NCI-H2029 treated with DMSO at 0.1 percent for 48 hours (cell line): ENCODE measurements at regions not wholly inside any gene's neighbourhood (a gene's known extent, or its start where the extent isn't known, plus 50 kb on each side); places are given as distances from the start of the nearest gene placed in this dataset.
A peak's percentile ranks its signal among the peaks of the same experiment; 100 is the strongest.
"Not testable (repeated sequence)": the region's sequence is repeated elsewhere in the genome, so short reads cannot be mapped to it uniquely, and the experiment has no call there.

Experiments
- DNase-seq: peaks from one replicate; lab custom pipeline; 2025; lab: John Stamatoyannopoulos, UW

DNA sequence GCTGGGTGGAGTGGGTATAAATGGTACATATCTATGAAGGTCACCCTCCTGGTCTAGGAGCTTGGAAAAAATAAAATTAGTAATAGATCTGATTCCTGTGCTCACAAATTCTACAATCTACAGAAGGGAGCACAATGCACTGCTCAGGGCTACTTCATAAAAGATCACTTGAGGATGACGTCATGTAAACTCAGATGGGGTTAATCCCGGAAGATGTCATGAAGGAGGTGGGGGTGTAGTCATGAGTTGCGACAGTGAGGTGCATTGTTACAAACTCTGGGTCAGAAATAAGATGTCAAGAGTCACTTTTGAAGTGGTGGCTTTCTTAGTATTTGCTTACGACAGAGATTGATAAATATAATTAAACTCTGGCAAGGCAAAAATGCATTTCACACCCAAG, 68.2 kb downstream of the LHX9 start:
- DNase-seq: no peak

DNA sequence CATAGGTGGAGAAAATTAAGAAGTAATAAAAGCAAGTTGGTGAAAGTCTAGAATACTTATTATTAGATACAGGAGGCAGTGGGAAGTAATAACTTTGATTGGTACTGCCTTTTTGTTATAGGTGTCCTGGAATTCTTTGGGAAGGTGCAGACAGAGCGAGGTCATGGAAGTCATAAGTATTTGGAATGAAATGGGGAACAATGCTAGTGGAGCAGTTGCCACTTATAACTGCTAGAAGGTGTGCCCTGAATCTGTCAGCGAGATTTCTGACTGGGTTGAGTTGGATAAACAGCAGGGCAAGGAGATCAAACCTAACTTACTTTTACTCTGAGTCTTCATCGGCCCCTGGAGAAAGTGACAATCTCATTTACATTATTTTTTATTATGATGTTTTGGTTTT, 69.6 kb downstream of the LHX9 start:
- no peak for DNase-seq

DNA sequence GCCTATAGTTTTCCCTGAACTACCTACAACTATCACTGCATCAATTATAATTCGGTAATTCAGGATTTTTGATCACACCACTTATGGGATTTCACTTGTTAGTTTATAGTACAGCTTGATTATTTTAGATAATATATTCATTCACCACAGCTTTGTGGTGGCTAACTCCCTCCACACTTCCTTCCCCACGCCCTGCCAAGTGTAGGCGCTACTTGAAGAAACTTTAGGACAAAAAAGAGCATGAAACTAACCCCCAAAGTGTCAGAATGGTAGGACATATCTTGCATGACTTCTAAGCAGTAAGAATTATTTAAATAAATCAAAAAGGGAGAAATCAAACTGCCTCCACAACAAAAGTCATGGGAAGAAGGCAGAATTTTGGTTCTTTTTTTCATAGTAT, 70.1 kb downstream of the LHX9 start:
- DNase-seq: no peak

DNA sequence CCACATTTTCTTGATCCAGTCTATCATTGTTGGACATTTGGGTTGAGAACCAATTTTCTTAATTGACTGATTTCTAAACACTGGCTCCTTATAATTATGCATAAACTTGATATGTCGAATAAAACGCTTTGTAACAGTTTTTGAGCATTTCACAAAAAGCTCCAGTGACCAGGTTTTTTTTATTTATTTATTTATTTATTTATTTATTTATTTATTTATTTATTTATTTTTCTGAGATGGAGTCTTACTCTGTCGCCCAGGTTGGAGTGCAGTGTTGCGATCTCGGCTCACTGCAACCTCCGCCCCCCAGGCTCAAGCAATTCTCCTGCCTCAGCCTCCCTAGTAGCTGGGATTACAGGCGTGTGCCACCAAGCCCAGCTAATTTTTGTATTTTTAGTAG, 71.4 kb downstream of the LHX9 start:
- not testable (repeated sequence) for DNase-seq

DNA sequence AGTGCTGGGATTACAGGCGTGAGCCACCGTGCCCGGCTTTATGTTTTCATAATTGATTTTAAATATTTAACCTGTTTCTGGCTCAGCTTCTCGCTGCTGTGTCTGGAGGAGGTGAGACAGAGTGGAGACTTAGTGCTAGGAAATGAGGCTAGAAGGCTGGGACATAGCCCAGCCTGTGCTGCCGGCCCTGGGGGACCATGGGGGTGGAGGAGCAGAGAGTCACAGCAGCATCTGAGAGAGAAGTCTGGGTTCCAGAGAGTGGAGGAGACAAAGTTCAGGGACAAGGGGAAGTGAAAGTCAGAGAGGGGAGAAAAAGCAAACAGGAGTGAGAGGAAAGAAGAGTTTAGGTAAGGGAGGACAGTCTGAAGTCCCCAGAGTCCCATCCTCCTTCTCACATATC, 71.9 kb downstream of the LHX9 start:
- DNase-seq: no peak

DNA sequence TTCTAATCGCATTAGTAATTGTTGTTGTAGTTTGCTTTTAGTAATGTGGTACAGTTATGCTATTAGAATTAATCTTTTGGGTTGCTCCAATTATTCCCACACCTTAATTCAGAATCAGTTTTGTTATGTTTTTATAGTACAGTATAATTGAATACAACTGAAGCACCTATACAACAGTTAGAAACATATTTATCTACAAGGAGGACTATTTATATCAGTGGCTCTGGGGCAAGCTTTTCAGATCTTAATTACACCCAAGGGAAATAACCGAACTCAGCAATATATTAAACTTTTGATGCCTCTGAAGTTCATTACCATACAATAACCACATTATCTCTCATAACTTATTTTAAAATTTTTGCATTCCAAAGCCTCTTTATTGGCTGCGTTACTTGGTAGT, 74.4 kb downstream of the LHX9 start:
- no peak for DNase-seq

DNA sequence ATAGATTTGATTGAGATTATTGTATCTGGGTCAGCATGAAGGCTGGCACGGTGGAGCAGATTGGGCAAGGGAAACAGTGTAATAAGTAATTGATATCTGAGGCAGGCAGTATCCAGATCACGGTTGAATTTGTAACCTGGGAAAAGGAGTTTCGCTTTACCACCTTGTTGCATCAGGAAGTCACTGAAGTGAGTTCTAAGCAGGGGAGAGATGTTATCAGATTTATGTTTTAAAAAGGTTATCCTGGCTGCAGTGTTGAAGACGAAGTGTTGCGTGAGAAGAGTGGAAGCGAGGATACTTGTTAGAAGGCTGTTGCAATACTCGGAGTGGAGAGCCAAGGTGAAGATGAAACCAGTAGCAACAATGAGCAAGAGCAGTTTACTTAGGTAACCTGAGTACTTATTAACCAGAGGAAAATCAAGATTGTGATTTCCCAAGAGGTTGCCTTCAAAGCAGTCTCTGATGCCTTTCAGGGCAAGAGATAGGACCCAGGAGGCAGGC, 77.8 kb downstream of the LHX9 start:
- peak; percentile 3 for DNase-seq

DNA sequence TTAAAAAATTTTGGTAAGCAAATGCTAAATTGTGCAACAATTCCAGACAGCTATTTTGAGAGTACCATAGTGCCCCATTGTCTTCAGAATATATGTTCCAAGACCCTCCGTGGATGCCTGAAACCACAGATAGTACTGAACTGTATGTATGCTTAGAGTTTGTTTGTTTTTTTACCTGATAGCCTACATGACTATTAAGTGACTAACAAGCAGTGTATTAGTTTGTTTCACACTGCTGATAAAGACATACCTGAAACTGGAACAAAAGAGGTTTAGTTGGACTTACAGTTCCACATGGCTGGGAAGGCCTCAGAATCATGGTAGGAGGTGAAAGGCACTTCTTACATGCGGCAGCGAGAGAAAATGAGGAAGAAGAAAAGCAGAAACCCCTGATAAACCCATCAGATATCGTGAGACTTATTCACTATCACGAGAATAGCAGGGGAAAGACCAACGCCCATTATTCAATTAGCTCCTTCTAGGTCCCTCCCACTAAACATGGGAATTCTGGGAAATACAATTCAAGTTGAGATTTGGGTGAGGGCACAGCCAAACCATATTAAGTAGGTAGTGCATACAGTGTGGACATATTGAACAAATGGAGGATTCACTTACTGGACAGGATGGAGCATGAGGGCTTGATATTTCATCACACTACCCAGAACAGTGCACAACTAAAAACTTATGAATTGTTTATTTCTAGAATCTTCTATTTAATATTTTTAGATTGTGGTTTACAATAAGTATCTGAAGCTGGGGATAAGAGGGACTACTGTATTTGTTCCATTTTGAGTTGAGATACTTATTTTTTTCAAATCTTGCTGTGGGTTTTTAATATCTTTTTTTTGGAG, 78.5 kb downstream of the LHX9 start:
- DNase-seq: no peak

DNA sequence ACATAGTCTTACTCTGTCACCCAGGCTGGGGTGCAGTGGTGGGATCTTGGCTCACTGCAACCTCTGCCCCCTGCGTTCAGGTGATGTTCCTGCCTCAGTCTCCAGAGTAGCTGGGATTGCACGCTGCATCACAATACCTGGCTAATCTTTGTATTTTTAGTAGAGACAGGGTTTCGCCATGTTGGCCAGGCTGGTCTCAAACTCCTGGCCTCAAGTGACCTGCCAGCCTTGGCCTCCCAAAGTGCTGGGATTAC, 79.0 kb downstream of the LHX9 start:
- not testable (repeated sequence) for DNase-seq

DNA sequence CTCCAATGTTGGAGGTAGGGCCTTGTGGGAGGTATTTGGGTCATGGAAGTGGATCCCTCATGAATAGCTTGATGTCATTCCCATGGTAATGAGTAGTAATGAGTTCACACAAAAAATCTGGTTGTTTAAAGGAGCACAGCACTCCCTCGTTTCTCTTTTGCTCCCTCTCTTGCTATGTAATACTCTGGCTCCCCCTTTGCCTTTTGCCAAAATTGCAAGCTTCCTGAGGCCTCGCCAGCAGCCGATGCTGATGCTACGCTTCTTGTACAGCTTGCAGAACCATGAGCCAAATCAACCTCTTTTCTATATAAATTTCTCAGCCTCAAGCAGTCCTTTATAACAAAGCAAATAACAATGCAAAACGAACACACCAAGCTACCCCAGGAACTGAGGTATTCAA, 80.9 kb downstream of the LHX9 start:
- DNase-seq: no peak

DNA sequence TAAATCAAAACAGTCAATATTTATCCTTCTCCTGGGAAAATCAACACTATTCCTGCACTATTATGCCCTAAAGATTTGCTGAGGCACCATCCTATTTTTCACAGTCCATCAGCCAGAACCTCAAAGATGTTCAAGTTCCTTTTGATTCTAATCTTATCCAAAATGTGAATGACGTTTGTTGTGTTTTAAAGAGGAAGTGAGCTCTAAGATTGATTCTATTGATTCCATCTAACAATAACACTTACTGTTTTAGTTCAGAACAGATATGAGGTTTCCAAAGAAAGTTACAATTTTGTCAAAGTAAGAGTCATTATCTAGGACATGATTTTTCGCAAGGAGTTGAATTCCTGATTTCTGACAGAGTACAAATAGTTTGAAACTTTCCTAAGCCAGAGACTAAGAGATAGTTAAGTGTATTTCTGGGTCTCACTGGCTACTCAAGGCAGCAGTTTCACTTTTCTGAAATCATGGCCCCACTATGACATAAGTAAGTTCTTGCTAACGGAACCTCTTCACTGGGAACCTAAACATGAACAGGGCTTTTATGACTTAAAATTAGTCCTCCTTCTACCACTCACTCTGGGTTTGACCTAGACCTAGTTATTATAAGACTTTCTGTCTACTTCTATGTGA, 84.7 kb downstream of the LHX9 start:
- DNase-seq: no peak

DNA sequence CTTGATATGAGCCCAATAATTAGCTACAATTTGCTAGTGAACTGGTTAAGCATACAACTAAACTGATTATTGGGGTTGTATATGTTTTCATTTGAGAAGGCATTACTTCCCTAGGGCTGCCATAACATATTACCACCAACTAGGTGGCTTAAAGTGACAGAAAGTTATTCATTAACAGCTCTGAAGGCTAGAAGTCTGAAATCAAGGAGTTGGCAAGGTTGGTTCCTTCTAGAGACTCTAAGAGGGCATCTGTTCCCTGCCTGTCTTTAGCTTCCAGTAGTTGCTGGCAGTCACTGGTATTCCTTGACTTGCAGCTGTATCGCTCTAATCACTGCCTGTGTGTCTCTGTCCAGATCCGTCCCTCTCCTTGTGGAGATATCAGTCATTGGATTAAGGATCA, 86.3 kb downstream of the LHX9 start:
- DNase-seq: no peak

DNA sequence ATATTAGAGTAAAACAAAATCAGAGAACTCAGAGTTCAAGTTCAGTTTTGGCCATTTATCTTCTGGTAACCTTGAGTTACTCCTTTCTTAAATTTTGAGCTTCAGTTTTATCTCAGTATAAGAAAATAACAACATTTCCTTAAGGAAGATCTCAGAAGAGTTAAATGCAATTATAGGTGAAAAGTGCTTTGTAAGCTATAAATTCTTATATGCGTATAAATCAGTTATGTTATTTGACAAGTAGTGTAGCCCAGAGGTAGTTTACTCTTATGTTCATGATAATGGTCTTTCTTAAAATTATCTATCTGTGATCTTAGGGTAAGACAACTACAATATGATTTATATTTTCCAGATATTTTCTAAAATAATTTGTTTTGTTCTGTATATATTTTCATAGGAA, 89.8 kb downstream of the LHX9 start:
- DNase-seq: no peak

DNA sequence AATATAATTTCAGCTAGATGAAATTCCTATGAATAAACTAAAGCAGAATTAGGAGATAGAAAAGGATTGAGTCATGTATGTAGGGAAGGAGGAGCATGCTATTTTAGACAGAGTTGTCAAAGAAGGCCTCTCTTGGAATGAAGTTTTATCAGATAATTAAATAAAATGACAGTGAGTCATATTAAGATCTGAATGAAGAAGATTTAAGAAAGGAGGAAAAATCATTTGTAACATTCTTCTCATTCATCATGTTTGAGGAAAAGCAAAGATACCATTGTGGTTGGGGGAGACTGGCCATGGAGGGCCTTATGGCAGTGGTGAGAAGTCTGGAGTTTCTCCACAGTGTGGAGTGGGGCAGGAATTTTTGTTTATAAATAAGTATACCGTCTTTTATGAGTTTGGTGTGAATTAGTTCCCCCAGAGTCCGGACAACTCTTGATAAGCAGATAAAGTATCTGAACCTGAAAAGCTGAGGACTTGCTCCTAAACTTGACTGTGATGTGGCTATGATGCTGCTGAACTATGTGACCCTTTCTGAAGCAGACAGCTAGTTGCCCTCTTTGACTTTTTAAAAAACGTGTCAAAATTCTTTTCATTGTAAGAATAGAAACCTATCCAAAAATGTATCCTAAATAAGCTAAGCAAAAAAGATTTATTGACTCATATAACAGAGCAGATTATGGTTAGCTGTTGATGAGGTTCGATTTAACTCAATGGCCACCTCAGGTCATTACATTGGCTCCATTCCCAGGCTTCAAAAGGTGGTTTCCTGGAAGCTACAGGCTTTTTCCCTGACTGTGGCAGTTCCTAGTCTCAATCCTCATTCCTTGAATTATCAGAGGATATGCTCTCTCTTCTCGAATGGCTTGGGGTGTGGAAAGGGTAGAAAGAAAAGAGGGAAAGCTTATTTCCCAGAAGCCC, 90.8 kb downstream of the LHX9 start:
- no peak for DNase-seq

DNA sequence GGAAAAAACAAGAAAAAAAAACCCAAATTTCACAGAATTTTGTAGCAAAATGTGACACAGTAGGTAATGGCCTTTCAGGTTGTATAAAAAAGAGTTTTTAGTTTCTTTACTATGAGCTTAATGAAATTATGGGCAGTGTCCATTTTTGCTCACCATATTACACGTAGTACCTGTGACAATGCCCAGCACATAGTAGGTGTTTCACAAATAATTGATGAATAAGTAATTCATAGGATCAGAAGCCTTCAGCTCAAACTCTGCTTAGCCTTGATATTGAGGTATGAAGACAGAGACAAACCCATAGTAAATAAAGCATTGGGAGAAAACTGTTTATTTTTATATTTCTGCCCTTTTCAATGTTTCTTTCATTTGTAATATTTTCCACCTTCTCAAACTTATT, 97.2 kb downstream of the LHX9 start:
- no peak for DNase-seq

DNA sequence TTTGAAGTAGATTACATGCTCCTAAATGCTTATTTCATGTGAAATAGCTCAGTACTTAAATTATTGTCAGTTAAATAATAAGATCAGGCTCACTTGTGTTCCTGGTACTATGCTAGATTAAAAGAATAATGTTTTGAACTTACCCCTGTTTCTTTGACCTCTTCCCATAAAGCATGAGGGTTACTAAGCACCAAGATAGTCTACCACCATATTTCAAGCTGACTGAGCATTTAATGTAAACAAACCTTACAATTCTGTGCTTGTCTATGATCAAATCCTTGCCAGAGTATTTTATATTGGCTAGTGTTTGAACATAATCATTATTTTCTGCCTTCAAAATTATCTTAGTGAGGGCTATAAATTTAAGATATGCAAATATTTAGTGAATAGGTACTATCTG, 98.1 kb downstream of the LHX9 start:
- no peak for DNase-seq

DNA sequence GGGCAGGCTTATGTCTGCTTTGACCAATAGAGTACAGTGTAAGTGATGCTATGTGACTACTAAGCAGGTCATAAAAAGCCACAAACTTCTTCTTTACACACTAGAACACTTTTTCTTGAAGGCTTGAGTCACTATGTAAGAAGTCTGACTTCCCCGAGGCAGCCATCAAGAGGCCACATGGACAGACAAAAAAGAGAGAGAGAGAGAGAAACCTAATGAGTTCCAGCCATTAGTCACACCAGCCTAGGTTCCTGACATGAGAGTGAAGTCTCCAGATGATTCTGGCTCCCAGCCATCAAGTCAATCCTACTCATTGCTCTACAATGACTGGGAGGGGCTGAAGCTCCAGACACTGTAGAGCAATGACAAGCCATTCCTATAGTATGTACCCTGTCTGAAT, 101.4 kb downstream of the LHX9 start:
- no peak for DNase-seq

DNA sequence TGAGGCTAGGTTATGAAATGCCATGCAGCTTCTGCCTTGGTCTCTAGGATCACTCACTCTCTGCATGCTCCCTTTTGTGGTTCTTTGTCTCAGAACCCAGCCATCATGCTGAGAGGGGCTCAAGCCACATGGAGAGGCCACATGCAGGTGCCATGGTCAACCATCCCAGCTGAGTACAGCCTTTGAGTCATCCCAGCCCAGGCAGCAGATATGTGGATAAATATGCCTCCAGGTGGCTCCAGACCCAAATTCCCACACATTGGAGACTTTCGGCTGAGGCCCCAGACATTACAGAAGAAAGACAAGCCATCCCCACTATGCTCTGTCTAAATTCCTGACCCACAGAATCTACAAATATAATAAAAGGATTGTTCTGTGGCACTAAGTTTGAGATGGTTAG, 102.0 kb downstream of the LHX9 start:
- no peak for DNase-seq

DNA sequence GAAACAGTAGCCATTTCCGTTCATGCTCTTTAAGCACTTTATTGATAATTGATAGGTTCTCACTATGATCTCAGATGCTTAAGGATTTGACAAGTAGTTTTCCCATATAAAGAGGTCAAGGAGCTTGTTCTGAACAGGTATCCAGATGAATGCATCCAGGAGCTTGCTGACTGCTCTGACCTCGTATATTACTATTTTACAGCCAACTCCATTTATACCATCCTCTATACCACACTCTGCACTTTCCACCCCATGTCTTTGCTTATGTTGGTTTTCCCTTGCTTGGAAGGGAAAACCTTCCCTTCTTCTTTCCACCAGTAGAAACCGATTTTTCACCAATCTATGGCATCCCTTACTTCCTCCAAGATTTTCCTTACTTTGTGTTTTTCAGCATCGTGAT, 107.2 kb downstream of the LHX9 start:
- no peak for DNase-seq

DNA sequence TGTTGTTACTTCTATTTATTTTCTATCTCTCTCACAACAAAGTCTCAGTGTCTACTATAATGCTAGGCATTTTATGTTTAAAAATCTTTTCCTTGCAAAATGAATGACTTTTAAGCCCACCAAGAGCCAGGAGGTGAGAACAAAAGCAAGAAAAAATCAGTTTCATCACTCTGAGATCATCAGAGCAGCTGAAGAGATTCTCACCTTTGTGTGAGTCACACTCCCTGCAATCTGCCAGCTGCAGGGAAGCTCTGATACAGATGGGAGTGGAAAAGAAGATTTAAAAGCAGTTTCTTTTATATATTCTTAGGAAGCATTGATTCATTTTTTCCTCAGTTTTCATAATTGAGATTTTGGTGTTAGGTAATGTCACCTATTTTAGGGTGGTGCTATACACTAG, 107.6 kb downstream of the LHX9 start:
- no peak for DNase-seq

DNA sequence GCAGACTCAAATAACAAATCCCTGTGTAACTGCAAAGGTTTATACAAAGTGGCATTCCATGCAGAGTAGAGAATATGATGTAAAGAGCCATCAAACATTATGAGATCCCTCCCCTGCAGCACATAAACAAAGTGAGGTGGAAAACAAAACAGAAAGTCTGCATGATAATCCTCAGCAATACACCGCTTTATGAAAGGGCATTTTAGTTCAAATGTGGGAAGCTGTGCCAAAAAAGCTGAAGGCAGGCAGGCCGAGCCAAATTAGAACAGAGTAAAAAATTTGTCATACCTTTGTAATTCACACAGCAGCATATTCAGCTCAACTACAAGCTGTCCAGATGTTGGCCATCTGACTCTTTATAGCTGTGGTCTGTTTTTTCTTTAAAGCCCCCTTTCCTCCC, 113.5 kb downstream of the LHX9 start:
- no peak for DNase-seq

DNA sequence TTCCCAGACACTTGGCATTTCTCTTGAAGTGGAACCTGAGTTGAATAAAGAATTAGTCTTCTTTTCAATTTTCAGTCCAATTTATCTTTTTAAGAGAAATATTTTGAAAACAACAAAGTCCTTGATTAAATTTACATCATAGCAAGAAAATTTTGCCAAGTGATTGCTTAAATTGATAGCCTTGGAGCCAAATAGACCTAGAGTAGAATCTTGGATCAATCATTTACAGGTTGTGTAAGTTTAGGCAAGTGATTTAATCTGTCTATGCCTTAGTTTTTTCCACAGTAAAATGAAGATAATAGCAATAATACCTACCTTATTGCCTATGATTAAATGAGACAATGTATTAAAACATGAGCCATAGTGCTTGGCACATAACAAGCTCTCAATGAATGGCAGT, 113.9 kb downstream of the LHX9 start:
- no peak for DNase-seq

DNA sequence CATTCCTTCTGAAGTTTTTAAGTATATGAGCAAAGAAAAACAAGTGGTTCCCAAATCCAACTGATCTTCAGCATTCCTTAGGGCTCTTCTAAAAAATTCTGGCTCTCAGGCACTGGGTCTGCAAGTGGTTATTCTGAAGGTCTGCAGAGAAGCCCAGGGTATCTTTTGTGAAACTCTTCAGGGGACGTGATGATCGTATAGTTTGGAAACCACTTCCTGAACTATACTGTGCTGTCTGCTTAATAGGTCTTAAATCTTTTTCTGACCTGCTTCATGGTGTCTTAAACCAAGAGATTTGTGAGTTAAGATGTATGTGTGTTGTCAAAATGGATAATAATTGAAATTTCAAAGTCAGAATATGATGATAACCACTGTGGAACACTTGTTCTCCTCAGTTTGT, 115.5 kb downstream of the LHX9 start:
- DNase-seq: no peak
